ENCODE measurements at regions not wholly inside any gene's neighbourhood (a gene's known extent, or its start where the extent isn't known, plus 50 kb on each side); places are given as distances from the start of the nearest gene placed in this dataset.
"Not testable (repeated sequence)": the region's sequence is repeated elsewhere in the genome, so short reads cannot be mapped to it uniquely, and the experiment has no call there.

- DNase-seq (ENCODE audit: low spot score) = no peak
Observed at GRCh38 chr3:26280517-26280916, 342.1 kb upstream of the LRRC3B start.

- no peak for DNase-seq (ENCODE audit: low spot score)
Observed at GRCh38 chr3:26281284-26281985, 341.1 kb upstream of the LRRC3B start.

GRCh38 chr3:26284503-26284902, 338.1 kb upstream of the LRRC3B start:
- not testable (repeated sequence) for DNase-seq (ENCODE audit: low spot score)

GRCh38 chr3:26291840-26292239, 330.7 kb upstream of the LRRC3B start:
- no peak for DNase-seq (ENCODE audit: low spot score)

GRCh38 chr3:26292780-26293179, 329.8 kb upstream of the LRRC3B start:
- no peak for DNase-seq (ENCODE audit: low spot score)

- no peak for DNase-seq (ENCODE audit: low spot score)
Observed at GRCh38 chr3:26293329-26293844, 329.2 kb upstream of the LRRC3B start.

GRCh38 chr3:26307192-26307591, 315.4 kb upstream of the LRRC3B start:
- DNase-seq (ENCODE audit: low spot score) = no peak

- DNase-seq (ENCODE audit: low spot score) = no peak
Observed at GRCh38 chr3:26307787-26308186, 314.8 kb upstream of the LRRC3B start.

GRCh38 chr3:26308454-26308853, 314.1 kb upstream of the LRRC3B start:
- DNase-seq (ENCODE audit: low spot score) = no peak

- not testable (repeated sequence) for DNase-seq (ENCODE audit: low spot score)
Observed at GRCh38 chr3:26309536-26309935, 313.0 kb upstream of the LRRC3B start.

GRCh38 chr3:26312816-26313215, 309.8 kb upstream of the LRRC3B start:
- no peak for DNase-seq (ENCODE audit: low spot score)

- no peak for DNase-seq (ENCODE audit: low spot score)
Observed at GRCh38 chr3:26316472-26316871, 306.1 kb upstream of the LRRC3B start.

- not testable (repeated sequence) for DNase-seq (ENCODE audit: low spot score)
Observed at GRCh38 chr3:26323741-26324140, 298.8 kb upstream of the LRRC3B start.

- no peak for DNase-seq (ENCODE audit: low spot score)
Observed at GRCh38 chr3:26340001-26340400, 282.6 kb upstream of the LRRC3B start.

- DNase-seq (ENCODE audit: low spot score) = no peak
Observed at GRCh38 chr3:26343647-26344046, 278.9 kb upstream of the LRRC3B start.

GRCh38 chr3:26345613-26346012, 277.0 kb upstream of the LRRC3B start:
- DNase-seq (ENCODE audit: low spot score) = no peak

GRCh38 chr3:26346497-26346896, 276.1 kb upstream of the LRRC3B start:
- DNase-seq (ENCODE audit: low spot score) = no peak

- no peak for DNase-seq (ENCODE audit: low spot score)
Observed at GRCh38 chr3:26347150-26347549, 275.4 kb upstream of the LRRC3B start.

- DNase-seq (ENCODE audit: low spot score) = no peak
Observed at GRCh38 chr3:26350853-26351252, 271.7 kb upstream of the LRRC3B start.

GRCh38 chr3:26353097-26353496, 269.5 kb upstream of the LRRC3B start:
- no peak for DNase-seq (ENCODE audit: low spot score)

GRCh38 chr3:26358405-26358804, 264.2 kb upstream of the LRRC3B start:
- no peak for DNase-seq (ENCODE audit: low spot score)

GRCh38 chr3:26365706-26366105, 256.9 kb upstream of the LRRC3B start:
- DNase-seq (ENCODE audit: low spot score) = no peak

- DNase-seq (ENCODE audit: low spot score) = no peak
Observed at GRCh38 chr3:26368312-26368711, 254.3 kb upstream of the LRRC3B start.

- DNase-seq (ENCODE audit: low spot score) = no peak
Observed at GRCh38 chr3:26369133-26369532, 253.4 kb upstream of the LRRC3B start.
